ENCODE measurements at regions not wholly inside any gene's neighbourhood (a gene's known extent, or its start where the extent isn't known, plus 50 kb on each side); places are given as distances from the start of the nearest gene placed in this dataset.
"Not testable (repeated sequence)": the region's sequence is repeated elsewhere in the genome, so short reads cannot be mapped to it uniquely, and the experiment has no call there.

GRCh38 chr14:71426001-71426400 lies 506.2 kb upstream of the RGS6 start:
- DNase-seq (ENCODE audit: low read depth): no peak

DNA sequence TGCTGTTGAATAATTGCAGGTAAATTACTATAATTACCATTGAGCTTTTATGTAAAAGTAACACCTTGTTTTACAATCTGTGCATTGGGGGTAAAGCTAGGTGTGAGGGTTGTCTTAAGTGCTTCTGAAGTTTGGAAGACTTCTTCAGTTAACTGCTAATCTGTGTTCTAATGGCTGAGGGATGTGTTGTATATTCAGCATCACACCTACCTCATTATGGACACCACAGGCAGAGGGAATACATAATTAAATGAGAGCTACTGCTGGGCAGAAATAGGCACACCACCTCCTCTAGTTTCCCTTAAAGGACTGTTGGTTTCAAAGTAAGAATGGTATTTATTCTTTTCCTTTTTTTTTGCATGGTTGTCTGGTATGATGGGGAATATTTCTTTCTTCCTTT lies 502.3 kb upstream of the RGS6 start:
- DNase-seq (ENCODE audit: low read depth): no peak

GRCh38 chr14:71430321-71430677 lies 501.9 kb upstream of the RGS6 start:
- DNase-seq (ENCODE audit: low read depth): no peak

DNA sequence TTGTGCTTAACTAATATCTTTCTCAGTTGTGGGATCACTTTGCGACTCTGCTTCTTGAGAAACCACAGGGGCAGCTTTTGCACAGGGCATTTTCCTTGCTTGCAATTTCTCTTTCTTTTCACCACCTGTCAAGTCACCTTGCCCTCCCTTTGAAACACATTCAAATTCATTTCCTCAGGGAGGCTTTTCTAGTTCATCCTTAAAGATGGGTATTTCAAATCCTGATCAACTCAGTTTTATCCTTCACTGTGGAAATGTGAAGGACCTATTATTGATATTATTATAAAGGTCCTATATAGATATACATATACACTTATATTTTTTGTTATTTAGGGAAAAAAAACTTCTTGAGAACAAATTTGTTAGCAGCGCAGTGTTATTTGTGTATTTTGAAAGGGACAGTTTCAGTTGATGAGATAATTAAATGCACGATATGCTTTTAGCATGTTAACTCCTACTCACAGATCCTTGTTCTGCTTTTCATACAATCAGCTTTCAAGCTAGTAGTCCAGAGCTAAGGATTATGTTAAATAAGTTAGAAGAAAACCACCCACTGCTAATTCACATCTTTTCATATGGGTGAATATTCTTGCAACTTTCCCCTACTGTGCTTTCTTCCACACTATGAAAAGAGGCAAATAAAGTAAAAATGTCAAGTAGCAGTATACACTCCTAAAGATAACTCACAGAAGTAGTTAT lies 501.4 kb upstream of the RGS6 start:
- no peak for DNase-seq (ENCODE audit: low read depth)

- DNase-seq (ENCODE audit: low read depth): no peak
Observed at GRCh38 chr14:71432334-71433110, 499.7 kb upstream of the RGS6 start.

DNA sequence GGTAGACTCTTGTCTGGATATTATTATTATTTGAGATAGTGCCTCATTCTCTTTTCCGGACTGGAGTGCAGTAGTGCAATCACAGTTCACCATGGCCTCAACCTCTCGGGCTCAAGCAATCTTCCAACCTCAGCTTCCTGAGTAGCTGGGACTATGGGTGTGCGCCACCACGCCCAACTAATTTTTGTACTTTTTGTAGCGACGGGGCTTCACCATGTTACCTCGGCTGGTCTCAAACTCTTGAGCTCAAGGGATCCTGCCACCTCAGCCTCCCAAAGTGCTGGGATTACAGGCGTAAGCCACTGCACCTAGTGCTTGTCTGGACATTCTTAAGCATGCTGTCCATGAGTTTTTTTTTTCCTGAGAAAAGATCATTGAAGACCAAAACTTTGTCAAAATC lies 498.9 kb upstream of the RGS6 start:
- no peak for DNase-seq (ENCODE audit: low read depth)

DNA sequence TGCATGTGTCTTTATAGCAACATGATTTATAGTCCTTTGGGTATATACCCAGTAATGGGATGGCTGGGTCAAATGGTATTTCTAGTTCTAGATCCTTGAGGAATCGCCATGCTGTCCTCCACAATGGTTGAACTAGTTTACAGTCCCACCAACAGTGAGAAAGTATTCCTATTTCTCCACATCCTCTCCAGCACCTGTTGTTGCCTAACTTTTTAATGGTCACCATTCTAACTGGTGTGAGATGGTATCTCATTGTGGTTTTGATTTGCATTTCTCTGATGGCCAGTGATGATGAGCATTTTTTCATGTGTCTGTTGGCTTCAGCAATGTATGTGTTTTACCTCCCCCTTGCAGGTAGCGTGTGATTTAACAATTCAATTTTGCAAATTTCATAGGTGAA lies 496.6 kb upstream of the RGS6 start:
- DNase-seq (ENCODE audit: low read depth): not testable (repeated sequence)

DNA sequence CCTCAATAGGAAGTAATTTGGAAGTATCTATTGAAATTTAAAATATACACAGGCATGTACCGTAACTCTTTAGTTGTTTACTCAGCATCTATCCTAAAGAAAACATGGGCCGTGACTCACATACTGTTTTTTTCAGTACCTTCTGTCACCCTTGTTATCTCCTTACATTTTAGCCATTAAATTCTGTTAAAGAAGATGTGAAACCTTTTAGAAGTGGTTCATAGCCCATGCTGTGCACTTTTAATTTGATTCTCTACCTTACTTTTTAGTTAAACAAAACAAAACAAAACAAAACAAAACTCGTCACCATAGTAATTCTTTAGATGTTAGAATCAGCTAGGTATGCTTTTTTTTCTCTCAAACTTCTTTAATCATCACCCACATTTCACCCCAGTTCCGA lies 494.4 kb upstream of the RGS6 start:
- no peak for DNase-seq (ENCODE audit: low read depth)

GRCh38 chr14:71438684-71439083 lies 493.5 kb upstream of the RGS6 start:
- peak; percentile 22 for DNase-seq (ENCODE audit: low read depth)

- DNase-seq (ENCODE audit: low read depth): no peak
Observed at GRCh38 chr14:71441126-71441525, 491.1 kb upstream of the RGS6 start.

GRCh38 chr14:71444030-71444822 lies 488.0 kb upstream of the RGS6 start:
- no peak for DNase-seq (ENCODE audit: low read depth)

DNA sequence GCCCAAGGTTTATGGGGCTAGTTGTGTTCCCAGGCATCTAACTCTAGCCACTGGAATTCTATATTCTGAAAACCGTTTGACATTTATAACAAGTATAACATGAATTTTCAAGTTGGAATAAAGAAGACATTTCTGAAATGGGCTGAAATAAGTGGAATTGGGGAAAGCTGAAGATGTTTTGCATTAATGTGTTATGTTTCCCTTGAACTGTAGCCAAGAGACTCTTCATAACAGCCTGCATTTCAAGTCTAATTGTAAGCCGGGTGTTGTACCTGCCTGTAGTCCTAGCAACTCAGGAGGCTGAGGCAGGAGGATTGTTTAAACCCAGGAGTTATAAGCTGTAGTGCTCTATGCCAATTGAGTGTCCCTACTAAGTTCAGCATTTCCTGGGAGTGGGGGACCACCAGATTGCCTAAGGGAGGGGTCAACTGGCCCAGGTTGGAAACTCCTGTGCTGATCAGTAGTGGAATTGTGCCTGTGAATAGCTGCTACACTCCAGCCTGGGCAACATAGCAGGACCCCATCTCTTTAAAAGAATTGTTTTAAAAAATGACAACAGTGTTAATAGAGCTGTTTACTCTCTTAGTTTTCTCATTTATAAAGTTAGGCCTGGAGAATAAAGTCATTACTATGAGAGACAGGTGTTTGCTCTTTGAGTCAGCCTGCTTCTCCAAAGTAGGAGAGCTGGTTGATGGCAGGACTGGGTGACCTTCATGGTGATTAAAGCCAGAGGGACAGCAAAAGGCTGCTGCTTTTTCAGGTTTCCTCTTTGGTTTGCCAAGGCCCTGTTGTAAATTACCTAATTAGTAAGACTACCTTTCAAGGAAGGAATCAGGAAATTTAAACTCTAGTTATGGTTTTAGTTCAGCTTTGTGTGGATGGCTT lies 483.6 kb upstream of the RGS6 start:
- no peak for DNase-seq (ENCODE audit: low read depth)

DNA sequence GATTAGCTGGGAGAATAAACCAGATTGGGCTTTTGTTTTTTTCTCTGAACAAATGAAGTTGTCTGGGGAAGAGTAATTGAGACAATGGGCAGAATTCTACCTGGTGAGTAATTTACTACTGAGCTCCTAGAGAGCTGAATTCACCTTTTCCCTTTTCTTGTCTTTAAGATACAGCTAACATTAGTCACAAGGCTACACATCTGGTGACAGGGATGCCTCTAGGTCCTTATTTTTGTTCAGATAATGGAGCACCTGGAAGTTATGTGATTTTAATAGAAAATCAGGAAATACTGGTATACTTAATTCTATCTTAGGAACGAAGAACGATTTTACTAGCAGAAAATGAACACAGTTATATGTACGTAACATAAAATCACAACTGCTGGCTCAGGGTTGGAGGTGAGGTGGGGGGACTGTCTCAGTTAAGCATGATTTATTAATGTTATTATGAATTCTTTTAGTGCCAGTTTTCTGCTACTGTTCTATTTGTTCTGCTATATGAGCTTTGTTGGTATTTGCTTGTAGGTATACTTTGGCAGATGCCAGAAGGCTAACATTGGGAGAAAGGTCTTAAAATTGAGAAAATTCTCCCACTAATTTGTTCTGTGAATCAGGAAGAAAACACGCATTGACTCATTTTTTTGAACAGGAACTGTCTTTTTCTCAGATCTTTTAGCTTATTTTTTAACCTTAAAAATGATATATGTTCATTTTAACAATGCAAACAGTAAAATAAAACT lies 482.7 kb upstream of the RGS6 start:
- no peak for DNase-seq (ENCODE audit: low read depth)

- DNase-seq (ENCODE audit: low read depth): no peak
Observed at GRCh38 chr14:71451501-71451900, 480.7 kb upstream of the RGS6 start.

DNA sequence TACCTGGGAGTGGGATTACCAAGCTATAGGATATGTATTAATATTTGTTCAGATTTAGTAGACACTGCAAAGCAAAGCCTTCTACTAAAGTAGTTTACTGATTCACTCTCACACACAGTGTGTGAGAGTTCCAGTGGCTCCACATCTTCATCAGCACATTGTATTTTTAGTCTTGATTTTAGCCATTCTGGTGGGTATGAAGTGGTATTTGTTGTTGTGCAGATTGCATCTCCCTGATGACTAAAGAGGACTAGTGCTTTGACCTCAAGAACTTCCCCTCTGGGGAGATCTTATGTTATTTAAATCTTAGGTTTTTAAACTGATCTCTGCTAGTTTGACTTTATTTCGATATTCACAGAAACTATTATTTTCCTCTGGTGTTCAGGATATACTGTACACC lies 479.7 kb upstream of the RGS6 start:
- no peak for DNase-seq (ENCODE audit: low read depth)

- DNase-seq (ENCODE audit: low read depth): no peak
Observed at GRCh38 chr14:71452987-71453386, 479.2 kb upstream of the RGS6 start.

DNA sequence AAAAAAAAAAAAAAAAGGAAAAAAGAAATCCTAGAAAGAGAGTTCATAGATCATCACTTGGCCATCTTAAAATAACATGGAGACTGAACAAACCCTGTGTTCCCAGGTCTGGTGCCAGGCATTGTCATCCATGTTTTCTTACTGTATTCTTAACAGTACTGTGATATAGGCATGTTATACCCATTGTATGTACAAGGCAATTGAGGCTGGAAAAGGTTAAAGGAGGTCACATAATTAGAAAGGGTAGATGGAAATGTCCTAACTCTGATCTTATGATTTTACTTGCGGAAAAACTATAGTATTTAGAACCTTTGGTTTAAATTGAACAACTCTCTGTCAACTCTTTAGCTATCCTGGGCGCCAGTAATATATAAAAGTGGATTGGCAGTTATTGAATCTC lies 478.2 kb upstream of the RGS6 start:
- DNase-seq (ENCODE audit: low read depth): no peak

DNA sequence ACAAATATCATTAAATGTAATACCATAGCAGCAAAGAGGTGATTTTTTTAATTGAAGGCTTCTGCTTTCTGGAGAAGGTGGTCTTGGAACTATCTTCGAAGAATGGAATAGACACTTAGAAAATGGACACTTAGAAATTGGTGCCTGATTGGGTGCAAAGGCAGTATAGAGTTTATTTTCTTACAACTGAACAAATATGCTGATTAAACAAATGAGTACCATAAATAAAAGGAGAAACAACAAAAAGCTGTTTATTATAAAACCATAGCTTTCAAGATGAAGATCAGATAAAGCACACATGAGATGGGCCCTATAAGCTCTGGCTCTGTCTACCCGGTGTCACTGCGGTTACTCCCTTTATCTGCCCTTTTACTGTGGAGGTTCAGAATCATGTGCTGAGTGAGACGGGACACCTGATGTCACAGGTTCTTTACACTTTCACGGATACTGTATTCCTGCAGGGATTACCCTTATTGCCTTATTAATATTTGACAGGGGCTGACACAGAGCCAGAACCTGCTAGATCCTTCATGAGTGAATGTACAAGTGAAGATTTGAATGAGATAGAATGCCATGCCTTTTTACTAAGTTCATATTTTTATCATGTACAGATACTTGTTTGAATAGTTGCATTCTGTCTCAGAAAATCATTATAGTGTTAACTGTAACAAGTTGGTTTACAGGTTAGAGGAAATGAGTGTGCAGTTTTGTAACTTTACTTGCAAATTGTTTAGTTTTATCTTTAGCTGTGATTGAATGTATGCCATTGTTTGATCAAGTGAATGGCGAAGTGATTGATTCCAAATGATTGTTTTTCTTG lies 477.5 kb upstream of the RGS6 start:
- no peak for DNase-seq (ENCODE audit: low read depth)

GRCh38 chr14:71460091-71460490 lies 472.1 kb upstream of the RGS6 start:
- DNase-seq (ENCODE audit: low read depth): no peak

DNA sequence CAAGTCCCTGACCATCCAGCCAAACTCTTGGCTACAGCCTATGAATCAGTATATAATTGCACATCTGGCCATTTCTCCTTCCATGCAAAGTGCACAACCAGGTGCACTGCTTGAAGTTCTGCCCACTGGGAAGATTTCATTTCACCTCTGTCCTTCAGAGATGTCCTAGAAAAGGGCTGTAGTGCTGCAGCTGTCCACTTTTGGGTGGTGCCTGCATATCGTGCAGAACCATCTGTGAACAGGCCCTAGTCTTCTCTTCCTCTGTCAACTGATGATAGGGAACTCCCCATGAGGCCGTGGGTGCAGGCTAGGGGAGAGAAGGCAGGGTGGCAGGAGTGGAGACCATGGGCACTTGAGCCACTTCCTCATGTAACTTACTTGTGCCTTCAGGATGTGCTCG lies 470.6 kb upstream of the RGS6 start:
- DNase-seq (ENCODE audit: low read depth): not testable (repeated sequence)

Data from myocyte (in vitro differentiated cells).